Adrenal gland (tissue), 5 donors: ENCODE measurements at regions not wholly inside any gene's neighbourhood (a gene's known extent, or its start where the extent isn't known, plus 50 kb on each side); places are given as distances from the start of the nearest gene placed in this dataset.

Source experiments
- POLR2A ChIP-seq, 2 donors: fragments of 450-650 bp; IDR thresholded peaks; one replicate each; pipeline ENCODE4 v1.6.1; 2017; ENCODE audit warnings: antibody characterized with exemption in 2 of 2, mild to moderate bottlenecking in 2 of 2, moderate library complexity in 1 of 2
- TF ChIP-seq, protein P1 (sequence below), 6 experiments: fragments of 450-650 bp in 4 of 6; fragments of 200-600 bp in 2 of 6; sonication (generic) in 1 of 6; IDR thresholded peaks; 1 replicate in 5 of 6; 2 replicates in 1 of 6; pipeline versions ENCODE4 v1.5.1 to v1.8.0; 2016 to 2021; ENCODE audit warnings: antibody characterized with exemption in 6 of 6, mild to moderate bottlenecking in 2 of 6, moderate library complexity in 1 of 6
- donor health status: DM: no; HTN: no; CAD: no.

DNA sequence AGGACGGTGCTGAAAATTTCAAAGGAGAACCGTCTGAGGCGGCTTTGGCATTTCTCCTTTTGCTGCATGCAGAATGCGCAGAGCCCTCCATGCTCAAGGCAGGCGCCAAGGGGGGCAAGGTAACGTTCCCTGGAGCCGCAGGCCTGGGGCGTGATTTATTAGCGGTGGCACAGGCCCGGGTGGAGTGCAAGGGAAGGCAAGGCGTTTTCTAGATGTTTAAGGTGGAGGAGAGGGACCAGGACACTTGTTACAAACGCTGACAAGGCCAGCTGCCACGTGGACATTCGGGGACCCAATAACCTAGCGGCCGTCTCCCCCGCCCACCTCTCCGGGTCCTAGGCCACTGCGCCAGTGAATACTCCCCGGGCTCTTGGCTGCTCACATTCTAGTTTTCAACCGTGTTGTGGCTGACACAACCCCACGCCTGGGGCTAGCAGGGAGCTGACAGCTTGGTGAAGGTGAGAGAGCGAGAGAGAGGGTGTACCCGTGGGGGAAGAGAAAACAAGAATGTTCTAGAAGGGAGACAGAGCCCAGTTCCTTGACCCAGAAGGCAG, 250.1 kb downstream of the C16orf95 start:
- TF ChIP-seq, protein P1, sequence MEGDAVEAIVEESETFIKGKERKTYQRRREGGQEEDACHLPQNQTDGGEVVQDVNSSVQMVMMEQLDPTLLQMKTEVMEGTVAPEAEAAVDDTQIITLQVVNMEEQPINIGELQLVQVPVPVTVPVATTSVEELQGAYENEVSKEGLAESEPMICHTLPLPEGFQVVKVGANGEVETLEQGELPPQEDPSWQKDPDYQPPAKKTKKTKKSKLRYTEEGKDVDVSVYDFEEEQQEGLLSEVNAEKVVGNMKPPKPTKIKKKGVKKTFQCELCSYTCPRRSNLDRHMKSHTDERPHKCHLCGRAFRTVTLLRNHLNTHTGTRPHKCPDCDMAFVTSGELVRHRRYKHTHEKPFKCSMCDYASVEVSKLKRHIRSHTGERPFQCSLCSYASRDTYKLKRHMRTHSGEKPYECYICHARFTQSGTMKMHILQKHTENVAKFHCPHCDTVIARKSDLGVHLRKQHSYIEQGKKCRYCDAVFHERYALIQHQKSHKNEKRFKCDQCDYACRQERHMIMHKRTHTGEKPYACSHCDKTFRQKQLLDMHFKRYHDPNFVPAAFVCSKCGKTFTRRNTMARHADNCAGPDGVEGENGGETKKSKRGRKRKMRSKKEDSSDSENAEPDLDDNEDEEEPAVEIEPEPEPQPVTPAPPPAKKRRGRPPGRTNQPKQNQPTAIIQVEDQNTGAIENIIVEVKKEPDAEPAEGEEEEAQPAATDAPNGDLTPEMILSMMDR (IDR thresholded peaks at IDR 0.05) = no peak
- no peak for TF ChIP-seq POLR2A (IDR thresholded peaks at IDR 0.05)
